Right cardiac atrium (tissue), 5 donors: ENCODE measurements at regions not wholly inside any gene's neighbourhood (a gene's known extent, or its start where the extent isn't known, plus 50 kb on each side); places are given as distances from the start of the nearest gene placed in this dataset.

ENCODE experiments used
- ATAC-seq, 2 donors: fragments of 200-7000 bp; cut with Tn5 transposase; one replicate each; pipeline versions ENCODE4 v1.8.0 to v1.9.1; 2020; ENCODE audit warnings: moderate library complexity in 2 of 2, mild to moderate bottlenecking in 1 of 2
- DNase-seq, 3 donors: peaks; one replicate each; pipeline ENCODE4 v3.0.0-alpha.2; 2020
- H3K27ac ChIP-seq: one replicate; pipeline ENCODE4 v1.5.1; 2013; ENCODE audit warnings: mild to moderate bottlenecking, low read length, control low read depth, moderate library complexity
- H3K27me3 ChIP-seq: one replicate; pipeline ENCODE4 v1.6.1; 2013; ENCODE audit not compliant: control insufficient read depth, insufficient read depth
- H3K4me1 ChIP-seq: one replicate; pipeline ENCODE4 v1.6.1; 2013; ENCODE audit warnings: low read length; ENCODE audit not compliant: control insufficient read depth, insufficient read depth
- H3K4me3 ChIP-seq: one replicate; pipeline ENCODE4 v1.5.1; 2013; ENCODE audit warnings: low read length, control low read depth
- H3K9me3 ChIP-seq: one replicate; pipeline ENCODE4 v1.6.1; 2013; ENCODE audit warnings: low read length; ENCODE audit not compliant: control insufficient read depth
- WGBS: extraction: QIAGEN DNeasy Blood & Tissue Kit; methylation state at CpG from one replicate; pipeline ENCODE4 v1.1.7; 2013; 5-methylcytosine and 5-hydroxymethylcytosine counted together
- intact Hi-C, 4 donors: fragments of 100-400 bp; cut with DNase I; formaldehyde crosslinking; loops; one replicate each; pipeline versions ENCODE4 v1.11.0 to v1.14.0; 2022 to 2023
- donor health status: healthy with polysubstance abuse.
- donor health status: DM: no; HTN: yes; CAD: no.
- donor health status: DM: no; HTN: no; CAD: no.
- donor health status: DM: no; HTN: yes; CAD: no; lungs with severe emphysema.
- donor health status: DM: yes; HTN: yes; CAD: no.

DNA sequence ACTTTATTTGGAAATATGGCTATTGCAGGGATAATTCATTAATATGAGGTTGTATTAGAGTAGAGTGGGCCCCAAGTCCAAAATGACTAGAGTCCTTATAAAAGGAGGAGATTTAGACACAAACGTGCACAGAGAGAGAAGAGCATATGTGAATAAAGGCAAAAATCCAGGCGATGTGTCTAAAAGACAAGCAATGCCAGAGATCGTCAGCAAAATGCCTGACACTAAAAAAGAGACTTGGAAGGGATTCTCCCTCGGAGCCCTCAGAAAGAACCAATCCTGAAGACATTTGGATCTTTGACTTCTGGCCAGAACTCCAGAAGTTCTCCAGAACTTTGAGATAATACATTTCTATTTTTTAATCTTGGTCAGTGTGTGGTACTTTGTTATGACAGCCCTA is 472.1 kb downstream of the NLGN4X start:
- 69% methylated on average over 4 of the region's 4 CpGs for WGBS
- ATAC-seq, result no peak

DNA sequence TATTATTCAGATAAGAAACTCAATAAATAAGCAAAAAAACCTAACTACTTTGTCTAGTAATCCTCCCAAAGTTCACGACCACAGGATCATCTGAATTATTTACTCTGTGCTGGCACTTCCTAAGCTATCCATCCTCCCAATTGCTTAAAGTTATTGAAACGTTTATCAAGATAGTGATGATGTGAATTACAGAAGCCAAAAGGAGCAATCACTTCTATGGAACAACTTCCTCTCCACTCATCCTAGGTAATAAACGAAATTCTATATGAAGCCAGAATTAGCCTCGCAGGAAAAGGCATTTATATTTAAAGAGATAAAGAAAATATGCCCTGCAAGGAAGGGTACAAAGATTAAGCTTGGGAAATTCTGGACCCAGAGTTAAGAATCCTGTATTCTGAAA is 475.4 kb downstream of the NLGN4X start:
- no peaks in the 10 kb centered on the region for H3K27me3 ChIP-seq
- no peak overlapping the region for H3K27ac ChIP-seq
- H3K9me3 ChIP-seq, result no peaks in the 10 kb centered on the region
- WGBS, result 56% methylated on average over 4 of the region's 4 CpGs
- no peaks in the 10 kb centered on the region for H3K4me1 ChIP-seq
- DNase-seq (no peak), ATAC-seq (no peak)
- H3K4me3 ChIP-seq, result no peak overlapping the region
- intact Hi-C loops, result no loop called here

More for the DNA sequence above, 472.1 kb downstream of the NLGN4X start:
- Histone ChIP-seq H3K27ac (no peak overlapping the region), H3K4me3 (no peak overlapping the region), H3K9me3 (no peaks in the 10 kb centered on the region), H3K4me1 (no peaks in the 10 kb centered on the region), H3K27me3 (no peaks in the 10 kb centered on the region)
- no peak for DNase-seq
- intact Hi-C loops, result no loop called here

DNA sequence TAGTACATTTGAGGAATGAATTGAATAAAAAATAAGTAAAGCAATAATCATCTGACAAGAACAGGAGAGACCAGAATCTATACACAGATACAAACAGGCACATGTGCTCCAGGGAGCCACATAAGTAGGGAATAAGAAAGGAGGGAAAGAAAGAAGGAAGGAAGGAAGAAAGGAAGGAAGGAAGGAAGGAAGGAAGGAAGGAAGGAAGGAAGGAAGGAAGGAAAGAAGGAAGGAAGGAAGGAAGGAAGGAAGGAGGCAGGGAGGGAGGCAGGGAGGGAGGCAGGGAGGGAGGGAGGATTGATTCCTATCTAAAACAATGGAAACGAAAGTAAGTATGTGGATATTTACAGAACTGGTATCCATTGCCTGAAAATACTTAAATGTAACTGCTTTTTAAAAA is 475.8 kb downstream of the NLGN4X start:
- no peak overlapping the region for H3K4me3 ChIP-seq
- H3K4me1 ChIP-seq, result no peaks in the 10 kb centered on the region
- intact Hi-C loops, result no loop called here
- no peaks in the 10 kb centered on the region for H3K27me3 ChIP-seq
- DNase-seq (no peak), ATAC-seq (no peak)
- no peak overlapping the region for H3K27ac ChIP-seq
- 79% methylated on average over 1 of the region's 1 CpG for WGBS
- H3K9me3 ChIP-seq, result no peaks in the 10 kb centered on the region

DNA sequence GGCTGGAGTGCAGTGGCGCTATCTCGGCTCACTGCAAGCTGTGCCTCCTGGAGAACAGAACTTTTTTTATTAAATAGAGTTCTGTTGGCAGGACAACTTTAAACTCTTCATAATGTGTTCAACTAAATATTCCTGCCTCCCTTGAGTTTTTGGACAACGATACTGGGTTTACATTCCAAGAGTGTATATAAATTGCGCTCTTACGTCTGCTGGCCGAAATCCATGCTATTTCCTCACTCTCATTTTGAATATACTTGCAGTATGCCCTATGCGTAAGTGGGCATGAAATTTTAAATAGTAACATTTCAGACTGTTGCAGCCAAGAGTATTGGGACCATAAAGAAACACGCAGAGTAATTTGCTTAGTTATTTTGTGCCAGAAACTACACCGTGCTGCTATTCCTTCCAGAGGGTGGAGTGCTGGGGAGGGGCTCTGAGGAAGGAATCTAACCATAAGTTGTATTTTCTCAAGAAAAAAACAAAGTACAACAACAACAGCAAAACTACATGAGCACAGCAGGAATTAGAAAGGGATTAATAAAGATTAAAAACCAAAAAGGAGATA is 480.0 kb downstream of the NLGN4X start:
- H3K27me3 ChIP-seq, result no peaks in the 10 kb centered on the region
- no peak overlapping the region for H3K27ac ChIP-seq
- DNase-seq (no peak), ATAC-seq (no peak)
- H3K4me3 ChIP-seq, result no peak overlapping the region
- WGBS, result 79% methylated on average over 9 of the region's 9 CpGs
- no peaks in the 10 kb centered on the region for H3K9me3 ChIP-seq
- H3K4me1 ChIP-seq, result no peaks in the 10 kb centered on the region
- intact Hi-C loops, result no loop called here

DNA sequence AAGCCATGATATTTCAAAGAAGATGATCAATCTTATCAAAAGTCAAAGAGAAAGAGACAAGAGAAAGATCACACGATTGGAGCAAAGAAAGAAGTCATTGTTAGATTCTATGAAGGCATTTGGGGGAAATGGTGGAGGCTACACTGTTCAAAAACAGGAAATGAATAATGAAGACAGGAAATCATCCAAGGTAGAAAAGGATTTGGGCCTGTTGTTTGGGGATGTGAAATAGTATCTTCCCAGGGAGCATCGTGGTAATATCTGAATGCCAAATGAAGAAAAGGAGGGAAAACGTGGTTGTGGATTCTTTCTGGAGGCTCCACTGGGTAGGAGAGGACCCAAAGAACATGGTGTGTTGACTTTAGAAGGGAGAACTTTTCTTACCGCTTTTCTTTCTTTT is 482.4 kb downstream of the NLGN4X start:
- DNase-seq (no peak), ATAC-seq (no peak)
- Histone ChIP-seq H3K27ac (no peak overlapping the region), H3K4me3 (no peak overlapping the region), H3K9me3 (no peaks in the 10 kb centered on the region), H3K27me3 (no peaks in the 10 kb centered on the region), H3K4me1 (no peaks in the 10 kb centered on the region)
- intact Hi-C loops, result no loop called here
- WGBS, result 59% methylated on average over 4 of the region's 4 CpGs

DNA sequence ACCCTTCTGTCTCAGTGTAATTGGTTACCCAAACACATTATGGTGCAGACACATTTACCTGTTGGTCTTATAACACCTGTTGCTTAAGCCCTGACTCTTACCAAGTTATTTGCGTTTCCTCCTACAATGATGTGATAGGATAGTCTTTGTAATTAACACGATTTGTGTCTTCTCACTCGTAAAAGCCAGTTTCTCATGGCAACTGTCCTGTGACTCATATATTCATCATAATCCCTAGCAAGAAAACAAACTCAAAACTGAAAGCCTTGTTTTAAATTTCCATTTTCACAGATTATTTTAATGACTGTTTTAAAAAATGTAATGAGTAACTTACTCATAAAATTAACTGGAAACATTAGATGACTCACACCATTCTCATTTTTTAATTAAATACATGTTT is 495.2 kb downstream of the NLGN4X start:
- no peak for ATAC-seq
- intact Hi-C loops, result no loop called here
- WGBS, result 71% methylated on average over 3 of the region's 3 CpGs
- Histone ChIP-seq H3K9me3 (no peaks in the 10 kb centered on the region), H3K4me1 (no peaks in the 10 kb centered on the region), H3K27me3 (no peaks in the 10 kb centered on the region), H3K27ac (no peak overlapping the region), H3K4me3 (no peak overlapping the region)
- no peak for DNase-seq

DNA sequence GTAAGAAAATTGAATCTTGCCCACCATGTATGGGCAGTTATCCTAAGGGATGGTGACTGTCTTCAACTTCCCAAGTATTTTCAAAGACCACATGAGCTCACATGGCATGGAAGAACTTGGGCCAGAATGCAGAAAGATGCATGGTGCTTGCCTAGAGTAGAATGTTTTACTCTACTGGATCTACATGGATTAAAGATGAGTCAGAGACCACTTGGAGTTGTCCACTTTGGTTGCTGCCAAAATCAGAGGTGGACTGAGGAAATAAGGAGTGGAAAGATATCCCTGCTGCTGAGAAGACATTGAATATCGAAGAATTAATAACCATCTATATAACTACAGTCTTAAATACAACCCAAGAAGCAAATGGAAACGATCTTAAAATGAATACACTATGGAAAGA is 498.1 kb downstream of the NLGN4X start:
- ATAC-seq (no peak), DNase-seq (no peak)
- Histone ChIP-seq H3K27ac (no peak overlapping the region), H3K9me3 (no peaks in the 10 kb centered on the region), H3K4me3 (no peak overlapping the region), H3K4me1 (no peaks in the 10 kb centered on the region), H3K27me3 (no peaks in the 10 kb centered on the region)
- WGBS, result 58% methylated on average over 2 of the region's 2 CpGs
- intact Hi-C loops, result no loop called here

DNA sequence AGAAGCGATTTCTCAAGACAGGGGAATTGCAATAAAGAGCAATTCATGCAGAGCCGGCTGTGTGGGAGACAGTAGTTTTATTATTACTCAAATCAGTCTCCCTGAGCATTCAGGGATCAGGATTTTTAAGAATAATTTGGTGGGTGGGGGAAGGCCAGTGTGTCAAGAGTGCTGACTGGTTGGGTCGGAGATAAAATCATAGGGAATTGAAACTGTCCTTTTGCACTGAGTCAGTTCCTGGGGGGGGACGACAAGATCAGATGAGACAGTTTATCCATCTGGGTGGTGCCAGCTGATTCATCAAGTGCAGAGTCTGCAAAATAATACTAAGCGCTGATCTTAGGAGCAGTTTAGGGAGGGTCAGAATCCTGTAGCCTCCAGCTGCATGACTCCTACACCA is 502.4 kb downstream of the NLGN4X start:
- no peak for ATAC-seq
- WGBS, result 65% methylated on average over 5 of the region's 5 CpGs
- H3K4me1 ChIP-seq, result no peaks in the 10 kb centered on the region
- no peak overlapping the region for H3K4me3 ChIP-seq
- no peak overlapping the region for H3K27ac ChIP-seq
- DNase-seq, result no peak
- intact Hi-C loops, result no loop called here
- H3K9me3 ChIP-seq, result no peaks in the 10 kb centered on the region
- no peaks in the 10 kb centered on the region for H3K27me3 ChIP-seq

DNA sequence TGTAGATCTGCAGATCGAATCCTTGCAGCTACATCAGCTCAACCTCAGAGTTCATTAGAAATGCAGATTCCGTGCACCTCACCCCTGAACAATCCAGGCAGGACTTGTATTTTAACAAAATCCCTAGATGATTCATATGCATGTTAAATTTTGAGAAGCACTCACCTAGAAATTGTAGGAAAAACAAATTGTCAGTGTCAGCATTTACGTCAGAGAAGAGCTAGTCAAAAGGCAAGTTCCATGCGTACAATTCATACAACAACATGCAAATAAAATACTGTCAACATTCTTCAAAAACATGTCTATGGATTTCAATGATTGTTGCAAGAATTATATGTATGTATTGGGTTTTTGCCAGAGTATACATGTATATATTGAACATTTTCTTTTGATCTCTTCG is 504.5 kb downstream of the NLGN4X start:
- WGBS, result 79% methylated on average over 5 of the region's 5 CpGs
- Histone ChIP-seq H3K4me3 (no peak overlapping the region), H3K9me3 (no peaks in the 10 kb centered on the region), H3K4me1 (no peaks in the 10 kb centered on the region), H3K27me3 (no peaks in the 10 kb centered on the region), H3K27ac (no peak overlapping the region)
- DNase-seq, result no peak
- intact Hi-C loops, result no loop called here
- ATAC-seq, result no peak

DNA sequence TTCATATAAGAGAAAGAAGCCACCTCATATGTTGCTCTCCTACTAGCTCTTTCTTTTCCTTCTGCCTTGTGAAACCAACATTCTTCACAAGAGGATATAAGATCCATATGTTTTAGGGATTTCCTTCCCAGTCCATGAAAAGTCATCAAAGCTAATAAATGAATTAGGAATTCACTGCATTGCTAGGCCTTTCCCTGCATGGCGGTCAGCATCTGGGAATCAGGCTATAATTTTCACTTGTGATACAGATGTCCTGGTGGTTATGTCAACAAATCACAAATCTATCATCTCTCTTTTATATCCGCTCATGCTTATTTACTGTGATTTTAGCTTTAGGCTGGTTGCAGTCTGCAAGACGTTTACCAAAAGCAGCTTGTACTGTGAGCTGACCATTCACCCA is 510.0 kb downstream of the NLGN4X start:
- H3K27ac ChIP-seq, result no peak overlapping the region
- DNase-seq (no peak), ATAC-seq (no peak)
- intact Hi-C loops, result no loop called here
- H3K4me1 ChIP-seq, result no peaks in the 10 kb centered on the region
- H3K9me3 ChIP-seq, result no peaks in the 10 kb centered on the region
- no peaks in the 10 kb centered on the region for H3K27me3 ChIP-seq
- WGBS, result 73% methylated on average over 3 of the region's 3 CpGs
- H3K4me3 ChIP-seq, result no peak overlapping the region

DNA sequence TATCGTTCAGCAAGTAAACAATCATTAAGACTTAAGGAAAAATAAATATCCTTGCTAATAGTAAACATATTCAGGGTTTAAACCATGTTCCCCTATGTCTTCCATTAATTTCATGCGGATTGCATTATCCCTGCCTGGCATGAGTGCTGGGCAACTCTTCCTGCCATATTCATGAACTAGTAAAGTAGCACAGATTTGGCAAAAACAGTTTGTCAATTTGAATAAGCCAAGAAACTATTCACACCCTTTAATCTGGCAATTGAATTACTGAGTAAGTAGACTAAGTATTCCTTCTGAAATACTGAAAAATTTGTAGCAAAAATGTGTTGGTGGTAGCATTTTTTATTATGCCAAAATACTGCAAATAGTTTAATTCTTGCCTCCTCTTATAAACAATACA is 512.0 kb downstream of the NLGN4X start:
- Histone ChIP-seq H3K9me3 (no peaks in the 10 kb centered on the region), H3K4me3 (no peak overlapping the region), H3K27me3 (no peaks in the 10 kb centered on the region), H3K4me1 (no peaks in the 10 kb centered on the region), H3K27ac (no peak overlapping the region)
- 66% methylated on average over 2 of the region's 2 CpGs for WGBS
- intact Hi-C loops, result no loop called here
- DNase-seq (no peak), ATAC-seq (no peak)

DNA sequence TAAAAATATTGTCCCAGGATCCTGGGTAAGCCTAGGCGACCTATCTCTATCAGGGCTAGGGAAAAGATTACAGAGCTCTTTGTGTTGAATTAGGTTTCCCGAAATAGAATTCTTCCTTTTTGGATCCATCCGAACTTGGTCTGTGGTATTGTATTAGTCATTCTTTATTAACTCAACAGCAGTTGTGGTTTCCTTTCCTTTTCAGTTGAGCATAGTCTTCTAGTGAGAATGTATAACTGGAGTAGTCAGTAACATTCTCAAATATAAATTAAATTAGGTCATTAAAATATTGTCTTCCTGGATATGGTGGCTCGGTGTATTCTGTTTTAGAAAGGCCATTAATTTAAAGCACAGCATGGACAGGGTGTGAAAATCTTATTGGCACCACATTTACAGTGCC is 520.4 kb downstream of the NLGN4X start:
- ATAC-seq, result no peak
- WGBS, result 29% methylated on average over 4 of the region's 4 CpGs

More for the DNA sequence above, 520.4 kb downstream of the NLGN4X start:
- DNase-seq, result no peak
- intact Hi-C loops, result no loop called here
- H3K4me1 ChIP-seq, result no peaks in the 10 kb centered on the region
- no peaks in the 10 kb centered on the region for H3K27me3 ChIP-seq
- no peak overlapping the region for H3K4me3 ChIP-seq
- no peaks in the 10 kb centered on the region for H3K9me3 ChIP-seq
- H3K27ac ChIP-seq, result no peak overlapping the region
